ENCODE measurements at regions not wholly inside any gene's neighbourhood (a gene's known extent, or its start where the extent isn't known, plus 50 kb on each side); places are given as distances from the start of the nearest gene placed in this dataset.

DNA sequence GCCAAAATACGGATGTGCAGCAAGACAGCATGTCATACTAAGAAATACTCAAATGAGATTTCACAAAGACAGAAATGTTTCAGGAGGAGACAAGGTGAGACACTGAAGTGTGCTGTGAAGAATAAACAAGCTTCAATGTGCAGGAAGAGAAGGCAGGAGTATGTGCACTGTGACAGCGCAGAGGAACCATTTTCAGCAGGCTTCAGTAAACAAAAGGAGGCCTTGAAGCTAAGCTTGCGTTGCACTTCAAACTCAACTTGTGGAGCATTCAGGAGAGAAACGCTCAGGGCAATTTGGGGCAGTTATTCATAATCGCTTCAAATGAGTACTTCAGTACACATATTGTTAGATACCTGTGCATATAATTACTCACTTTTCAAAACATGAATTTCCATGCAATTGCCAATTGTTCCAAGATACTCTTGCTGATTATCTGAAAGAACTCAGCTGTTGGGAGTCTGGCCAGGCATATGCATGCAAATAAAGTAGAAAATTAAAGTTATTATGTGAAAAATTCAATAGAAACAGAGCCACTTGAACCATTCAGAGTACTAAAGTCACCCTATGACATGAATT lies 234.2 kb upstream of the OPRM1 start:
- DNase-seq (ENCODE audit: low read depth): no peak
- H3K4me3 ChIP-seq (ENCODE audit: low read depth, low read length): no peak overlapping the region
- TF ChIP-seq, protein P1, sequence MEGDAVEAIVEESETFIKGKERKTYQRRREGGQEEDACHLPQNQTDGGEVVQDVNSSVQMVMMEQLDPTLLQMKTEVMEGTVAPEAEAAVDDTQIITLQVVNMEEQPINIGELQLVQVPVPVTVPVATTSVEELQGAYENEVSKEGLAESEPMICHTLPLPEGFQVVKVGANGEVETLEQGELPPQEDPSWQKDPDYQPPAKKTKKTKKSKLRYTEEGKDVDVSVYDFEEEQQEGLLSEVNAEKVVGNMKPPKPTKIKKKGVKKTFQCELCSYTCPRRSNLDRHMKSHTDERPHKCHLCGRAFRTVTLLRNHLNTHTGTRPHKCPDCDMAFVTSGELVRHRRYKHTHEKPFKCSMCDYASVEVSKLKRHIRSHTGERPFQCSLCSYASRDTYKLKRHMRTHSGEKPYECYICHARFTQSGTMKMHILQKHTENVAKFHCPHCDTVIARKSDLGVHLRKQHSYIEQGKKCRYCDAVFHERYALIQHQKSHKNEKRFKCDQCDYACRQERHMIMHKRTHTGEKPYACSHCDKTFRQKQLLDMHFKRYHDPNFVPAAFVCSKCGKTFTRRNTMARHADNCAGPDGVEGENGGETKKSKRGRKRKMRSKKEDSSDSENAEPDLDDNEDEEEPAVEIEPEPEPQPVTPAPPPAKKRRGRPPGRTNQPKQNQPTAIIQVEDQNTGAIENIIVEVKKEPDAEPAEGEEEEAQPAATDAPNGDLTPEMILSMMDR (IDR thresholded peaks at IDR 0.05; ENCODE audit: insufficient read depth, low read length): no peak

DNA sequence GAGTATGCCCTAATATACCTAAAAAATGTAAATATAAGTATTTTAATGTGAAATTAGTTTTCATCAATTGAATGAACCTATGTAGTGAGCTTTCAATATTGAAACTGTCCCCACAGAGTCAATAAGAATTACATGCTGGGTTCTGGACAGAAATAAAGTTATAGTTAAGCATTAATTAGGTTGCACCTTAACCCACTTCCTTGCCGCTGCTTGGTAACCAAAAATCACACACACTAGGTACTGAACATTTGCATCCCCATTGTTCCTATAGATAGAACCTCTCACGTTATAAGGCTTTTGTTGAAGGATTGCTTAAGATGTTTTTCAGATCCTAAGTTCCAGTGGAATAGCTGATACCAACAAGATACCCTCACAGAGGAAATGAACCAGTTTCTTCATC lies 237.1 kb upstream of the OPRM1 start:
- no peak overlapping the region for H3K4me3 ChIP-seq (ENCODE audit: low read depth, low read length)
- no peak for DNase-seq (ENCODE audit: low read depth)
- TF ChIP-seq, protein P1 (IDR thresholded peaks at IDR 0.05; ENCODE audit: insufficient read depth, low read length): no peak

DNA sequence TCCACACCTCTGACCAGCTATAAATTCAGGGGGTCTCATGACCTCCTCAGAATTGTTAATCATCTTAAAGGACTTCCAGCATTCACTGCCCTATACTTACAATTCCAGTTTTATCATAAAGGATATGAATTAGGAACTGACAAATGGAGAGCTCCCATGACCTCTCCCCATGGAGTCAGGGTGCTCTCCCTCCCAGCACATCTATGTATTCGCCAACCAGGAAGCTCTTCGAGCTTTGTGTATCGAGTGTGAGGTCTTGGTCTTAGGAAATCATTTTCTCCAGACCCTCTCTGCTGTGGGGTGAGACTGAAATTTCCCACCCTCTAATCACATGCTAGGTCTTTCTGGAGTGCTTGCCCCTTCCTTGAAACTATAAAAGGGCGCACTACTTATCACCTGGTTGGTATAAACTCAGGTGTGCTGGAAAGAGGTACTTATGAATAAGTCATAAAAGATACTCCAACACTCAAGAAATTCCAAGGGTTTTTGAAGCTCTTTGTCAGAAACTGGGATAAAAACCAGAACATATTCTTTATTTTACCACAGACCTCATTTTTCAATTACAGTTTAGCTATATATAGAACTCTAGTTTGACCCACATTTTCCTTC lies 238.4 kb upstream of the OPRM1 start:
- DNase-seq (ENCODE audit: low read depth): no peak
- TF ChIP-seq, protein P1 (IDR thresholded peaks at IDR 0.05; ENCODE audit: insufficient read depth, low read length): no peak
- no peak overlapping the region for H3K4me3 ChIP-seq (ENCODE audit: low read depth, low read length)

DNA sequence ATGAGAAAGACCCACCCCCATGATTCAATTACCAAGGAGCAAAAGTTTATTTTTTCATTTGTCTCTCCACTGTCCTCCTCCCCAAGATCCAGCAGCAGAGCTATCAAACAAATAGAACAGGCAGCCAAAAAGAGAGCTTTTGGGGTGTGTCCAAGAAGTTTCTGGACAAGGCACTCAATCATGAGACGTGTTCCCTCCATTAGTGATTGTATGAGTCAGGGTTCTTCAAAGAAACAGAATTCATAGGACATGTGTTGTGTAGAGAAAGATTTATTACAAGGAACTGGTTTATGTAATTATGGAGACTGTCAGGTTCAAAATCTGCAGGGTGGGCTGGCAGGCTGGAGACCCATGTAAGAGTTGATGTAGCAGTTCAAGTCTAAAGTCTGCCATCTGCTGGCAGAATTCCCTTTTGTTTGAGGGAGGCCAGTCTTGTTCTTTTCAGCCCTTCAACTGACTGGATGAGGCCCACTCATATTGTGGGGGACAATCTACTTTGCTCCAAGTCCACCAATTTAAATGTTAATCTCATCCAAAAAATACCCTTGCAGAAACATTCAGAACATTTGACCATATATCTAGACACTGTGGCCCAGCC lies 248.1 kb upstream of the OPRM1 start:
- peak; percentile 37 for DNase-seq (ENCODE audit: low read depth)
- TF ChIP-seq, protein P1 (IDR thresholded peaks at IDR 0.05; ENCODE audit: insufficient read depth, low read length): no peak
- no peak overlapping the region for H3K4me3 ChIP-seq (ENCODE audit: low read depth, low read length)

DNA sequence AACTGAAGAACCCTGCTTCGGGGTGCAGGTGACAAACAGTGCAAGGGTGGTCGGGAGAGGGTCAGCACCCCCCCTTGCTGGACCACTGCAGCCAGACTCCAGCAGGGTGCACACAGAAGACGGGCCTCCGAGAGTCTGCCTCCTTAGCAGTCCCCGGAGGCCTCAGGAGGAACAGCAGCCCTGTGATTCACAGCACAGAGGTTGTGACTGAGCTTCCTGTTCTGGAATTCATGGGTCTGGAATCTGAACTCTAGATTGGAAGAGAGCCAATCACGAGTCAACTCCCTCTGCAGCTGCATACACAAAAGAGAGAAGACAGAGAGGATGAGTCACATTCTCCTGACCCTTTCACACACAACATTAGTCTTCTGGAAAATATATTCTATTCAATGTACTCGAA lies 249.0 kb upstream of the OPRM1 start:
- TF ChIP-seq, protein P1 (IDR thresholded peaks at IDR 0.05; ENCODE audit: insufficient read depth, low read length): no peak
- DNase-seq (ENCODE audit: low read depth): peak; percentile 49
- no peak overlapping the region for H3K4me3 ChIP-seq (ENCODE audit: low read depth, low read length)

DNA sequence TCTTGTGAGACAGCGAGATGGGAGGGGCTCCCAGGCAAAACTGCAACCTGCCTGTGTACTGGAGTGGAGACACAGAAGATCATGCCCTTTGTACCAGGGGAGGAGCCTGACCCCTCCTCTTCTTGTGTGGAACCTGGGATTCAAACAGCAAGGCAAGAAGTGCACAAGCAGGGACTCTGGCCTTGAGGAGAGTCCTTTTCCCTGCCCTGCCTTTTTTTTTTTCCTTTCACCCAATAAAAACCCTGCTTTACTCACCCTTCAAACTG lies 251.8 kb upstream of the OPRM1 start:
- H3K4me3 ChIP-seq (ENCODE audit: low read depth, low read length): no peak overlapping the region
- TF ChIP-seq, protein P1 (IDR thresholded peaks at IDR 0.05; ENCODE audit: insufficient read depth, low read length): no peak
- no peak for DNase-seq (ENCODE audit: low read depth)

DNA sequence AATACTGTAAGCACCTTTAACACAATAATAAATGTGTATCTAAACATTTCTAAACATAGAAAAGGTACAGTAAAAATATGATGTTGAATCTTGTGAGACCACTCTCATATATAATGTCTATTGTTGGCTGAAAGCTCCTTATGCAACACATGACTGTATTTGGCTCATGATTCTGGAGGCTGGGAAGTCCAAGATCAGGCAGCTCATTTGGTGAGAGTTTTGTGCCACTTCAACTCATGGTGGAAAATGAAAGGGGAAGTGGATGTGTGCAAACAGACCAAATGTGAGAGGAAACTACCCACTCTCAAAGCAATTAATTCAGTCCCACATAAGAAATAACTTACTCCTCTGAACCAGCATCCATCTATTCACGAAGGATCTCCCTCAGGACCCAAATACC lies 257.7 kb upstream of the OPRM1 start:
- DNase-seq (ENCODE audit: low read depth): no peak
- no peak overlapping the region for H3K4me3 ChIP-seq (ENCODE audit: low read depth, low read length)
- TF ChIP-seq, protein P1 (IDR thresholded peaks at IDR 0.05; ENCODE audit: insufficient read depth, low read length): no peak
